Heart left ventricle (tissue), 13 donors: ENCODE measurements at regions not wholly inside any gene's neighbourhood (a gene's known extent, or its start where the extent isn't known, plus 50 kb on each side); places are given as distances from the start of the nearest gene placed in this dataset.

Source experiments
- POLR2A ChIP-seq, 2 donors: fragments of 450-650 bp; IDR thresholded peaks; one replicate each; pipeline ENCODE4 v1.6.1; 2017; ENCODE audit warnings: antibody characterized with exemption in 2 of 2, mild to moderate bottlenecking in 2 of 2, moderate library complexity in 2 of 2
- TF ChIP-seq, protein P1 (sequence below), 12 donors: fragments of 200-600 bp; sonication (generic) in 4 of 12; IDR thresholded peaks; one replicate each; pipeline versions ENCODE4 v1.5.0 to v1.8.0; 2018 to 2022; ENCODE audit warnings: antibody characterized with exemption in 12 of 12, mild to moderate bottlenecking in 5 of 12
- donor health status: ischemic (EF 13 %, LVEDD 7.1; RV severe dilation, severe dysfunction).
- donor health status: DM: no; HTN: yes; CAD: no.
- donor health status: DM: no; HTN: no; CAD: no.
- donor health status: ischemic (EF 25% LVEDD 6.9; RV normal size, moderate dysfunction).
- donor health status: ischemic (EF 25% LVEDD 5.7; RV mildly dilated, moderate dysfunction).
- donor health status: ischemic (EF 35%, LVEDD 5.7; RV mildly dilated, moderate dysfunction).
- donor health status: nonischemic (EF 11% LVEDD 7.7; RV severe dilation, severe dysfunction).
- donor health status: DM: yes; HTN: yes; CAD: no.
- donor health status: PGD.
- donor health status: ischemic (EF 29% LVEDD 5.4; RV normal size, mild dysfunction).
- donor health status: nonischemic (EF 23%, LVEDD 6.1; RV moderate dilation, normal function).

DNA sequence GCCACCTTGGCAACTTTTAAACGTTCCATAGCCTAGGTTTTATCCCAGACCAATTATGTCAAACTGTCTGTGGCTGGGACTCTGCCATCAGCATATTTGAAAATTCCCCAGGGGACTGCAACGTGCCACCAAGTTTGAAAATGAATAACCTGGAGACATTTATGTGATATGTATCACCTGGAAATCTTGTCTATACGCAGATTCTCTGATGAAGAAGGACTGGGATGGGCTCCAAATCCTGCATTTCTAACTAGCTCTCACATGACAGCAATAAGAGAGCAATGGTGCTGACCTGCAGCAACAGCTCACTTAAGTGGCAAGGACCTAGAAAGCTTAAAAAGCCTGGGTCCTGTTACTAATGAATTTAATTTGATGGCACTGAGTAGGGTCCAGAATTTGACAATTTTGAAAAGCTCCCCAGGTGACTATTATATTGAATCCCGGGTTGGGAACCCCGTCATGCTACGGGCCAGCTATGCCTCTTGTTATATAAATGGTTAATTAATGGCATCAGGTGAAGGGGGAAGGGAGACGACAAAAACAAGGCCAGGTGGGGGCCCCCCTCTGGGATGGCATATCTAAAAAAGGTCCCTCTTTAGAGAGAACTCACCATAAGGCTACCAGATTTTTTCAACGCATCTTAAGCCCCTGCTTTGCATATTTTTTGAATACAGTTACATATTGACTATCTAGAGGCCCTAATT lies 213.7 kb downstream of the ZIC5 start:
- TF ChIP-seq, protein P1, sequence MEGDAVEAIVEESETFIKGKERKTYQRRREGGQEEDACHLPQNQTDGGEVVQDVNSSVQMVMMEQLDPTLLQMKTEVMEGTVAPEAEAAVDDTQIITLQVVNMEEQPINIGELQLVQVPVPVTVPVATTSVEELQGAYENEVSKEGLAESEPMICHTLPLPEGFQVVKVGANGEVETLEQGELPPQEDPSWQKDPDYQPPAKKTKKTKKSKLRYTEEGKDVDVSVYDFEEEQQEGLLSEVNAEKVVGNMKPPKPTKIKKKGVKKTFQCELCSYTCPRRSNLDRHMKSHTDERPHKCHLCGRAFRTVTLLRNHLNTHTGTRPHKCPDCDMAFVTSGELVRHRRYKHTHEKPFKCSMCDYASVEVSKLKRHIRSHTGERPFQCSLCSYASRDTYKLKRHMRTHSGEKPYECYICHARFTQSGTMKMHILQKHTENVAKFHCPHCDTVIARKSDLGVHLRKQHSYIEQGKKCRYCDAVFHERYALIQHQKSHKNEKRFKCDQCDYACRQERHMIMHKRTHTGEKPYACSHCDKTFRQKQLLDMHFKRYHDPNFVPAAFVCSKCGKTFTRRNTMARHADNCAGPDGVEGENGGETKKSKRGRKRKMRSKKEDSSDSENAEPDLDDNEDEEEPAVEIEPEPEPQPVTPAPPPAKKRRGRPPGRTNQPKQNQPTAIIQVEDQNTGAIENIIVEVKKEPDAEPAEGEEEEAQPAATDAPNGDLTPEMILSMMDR (IDR thresholded peaks at IDR 0.05), result no peak
- no peak for TF ChIP-seq POLR2A (IDR thresholded peaks at IDR 0.05)
